CD4-positive, alpha-beta T cell (primary cell): ENCODE measurements at regions not wholly inside any gene's neighbourhood (a gene's known extent, or its start where the extent isn't known, plus 50 kb on each side); places are given as distances from the start of the nearest gene placed in this dataset.

Experiments
- ATAC-seq: fragments of 200-7000 bp; cut with Tn5 transposase; one replicate; pipeline ENCODE4 v1.10.0; 2022; ENCODE audit warnings: mild to moderate bottlenecking; ENCODE audit not compliant: poor library complexity
- CTCF ChIA-PET: fragments of 350-600 bp; sonication (Branson Sonifier 250); formaldehyde crosslinking; loops from one replicate; lab custom pipeline; 2021; ENCODE audit warnings: antibody characterized with exemption, inconsistent platforms; lab: Charles Lee
- POLR2A ChIA-PET: fragments of 350-600 bp; sonication (Branson Sonifier 250); formaldehyde crosslinking; loops from one replicate; lab custom pipeline; 2021; ENCODE audit warnings: antibody characterized with exemption, inconsistent platforms; lab: Charles Lee
- DNase-seq, 14 experiments: peaks; one replicate each; pipeline ENCODE4 v3.0.0-alpha.2; 2013 to 2020; ENCODE audit warnings: mixed read lengths in 2 of 14
- H3K27ac ChIP-seq, 2 donors: one replicate each; pipeline versions ENCODE4 v1.5.1 to v1.7.0; 2013; ENCODE audit warnings: low read length in 2 of 2, low read depth in 1 of 2, mild to moderate bottlenecking in 1 of 2
- H3K27me3 ChIP-seq, 2 experiments: 1 replicate in 1 of 2; 2 replicates in 1 of 2; pipeline versions ENCODE4 v1.6.1 to v1.7.0; 2013; ENCODE audit warnings: low read length in 2 of 2, control low read depth in 1 of 2, mild to moderate bottlenecking in 1 of 2, moderate library complexity in 1 of 2; ENCODE audit not compliant: insufficient read depth in 2 of 2, control insufficient read depth in 1 of 2
- H3K36me3 ChIP-seq: one replicate; pipeline ENCODE4 v1.6.1; 2013; ENCODE audit warnings: low read length, control low read depth; ENCODE audit not compliant: insufficient read depth
- H3K4me1 ChIP-seq: one replicate; pipeline ENCODE4 v1.6.1; 2013; ENCODE audit warnings: low read length, control low read depth; ENCODE audit not compliant: insufficient read depth
- H3K4me3 ChIP-seq: one replicate; pipeline ENCODE4 v1.5.1; 2013; ENCODE audit warnings: mild to moderate bottlenecking, low read length, moderate library complexity
- H3K9me3 ChIP-seq, 2 experiments: 1 replicate in 1 of 2; 2 replicates in 1 of 2; pipeline versions ENCODE4 v1.6.1 to v1.7.0; 2013; ENCODE audit warnings: low read length in 2 of 2, mild to moderate bottlenecking in 2 of 2, control low read depth in 1 of 2, moderate library complexity in 1 of 2; ENCODE audit not compliant: control insufficient read depth in 1 of 2, insufficient read depth in 1 of 2
- H3K27ac Mint-ChIP-seq: one replicate; pipeline ENCODE4 v1.8.0; 2020; ENCODE audit warnings: mixed read lengths
- H3K27me3 Mint-ChIP-seq: one replicate; pipeline ENCODE4 v1.8.0; 2021; ENCODE audit warnings: mixed read lengths
- H3K36me3 Mint-ChIP-seq: one replicate; pipeline ENCODE4 v1.8.0; 2021; ENCODE audit warnings: low read depth, mixed read lengths
- H3K4me1 Mint-ChIP-seq: one replicate; pipeline ENCODE4 v1.8.0; 2021; ENCODE audit warnings: low read depth, mixed read lengths
- H3K4me3 Mint-ChIP-seq: one replicate; pipeline ENCODE4 v1.8.0; 2020; ENCODE audit warnings: mild to moderate bottlenecking, mixed read lengths
- H3K9me3 Mint-ChIP-seq: one replicate; pipeline ENCODE4 v1.8.0; 2020; ENCODE audit warnings: mixed read lengths
- intact Hi-C, 2 experiments: fragments of 100-400 bp; cut with DNase I in 1 of 2; cut with micrococcal nuclease in 1 of 2; formaldehyde crosslinking; loops; one replicate each; pipeline versions ENCODE4 v1.15.1 to v1.9.0; 2023 to 2025; cut with DNase I, micrococcal nuclease
- TF ChIP-seq, protein P1 (sequence below): fragments of 200-600 bp; IDR thresholded peaks from one replicate; pipeline ENCODE4 v1.8.0; 2022; ENCODE audit warnings: antibody characterized with exemption, mild to moderate bottlenecking

GRCh38 chr21:16455526-16455925, 725.7 kb downstream of the USP25 start:
- H3K4me3 ChIP-seq = no peak overlapping the region
- Mint-ChIP-seq H3K4me1 (no peaks in the 10 kb centered on the region), H3K4me3 (no peak overlapping the region), H3K9me3 (no peaks in the 10 kb centered on the region), H3K27me3 (no peaks in the 10 kb centered on the region), H3K27ac (no peak overlapping the region), H3K36me3 (no peaks in the 10 kb centered on the region)
- H3K36me3 ChIP-seq = no peaks in the 10 kb centered on the region
- DNase-seq (no peak), ATAC-seq (no peak)
- H3K4me1 ChIP-seq = no peaks in the 10 kb centered on the region
- H3K27ac ChIP-seq = no peak overlapping the region
- TF ChIP-seq, protein P1, sequence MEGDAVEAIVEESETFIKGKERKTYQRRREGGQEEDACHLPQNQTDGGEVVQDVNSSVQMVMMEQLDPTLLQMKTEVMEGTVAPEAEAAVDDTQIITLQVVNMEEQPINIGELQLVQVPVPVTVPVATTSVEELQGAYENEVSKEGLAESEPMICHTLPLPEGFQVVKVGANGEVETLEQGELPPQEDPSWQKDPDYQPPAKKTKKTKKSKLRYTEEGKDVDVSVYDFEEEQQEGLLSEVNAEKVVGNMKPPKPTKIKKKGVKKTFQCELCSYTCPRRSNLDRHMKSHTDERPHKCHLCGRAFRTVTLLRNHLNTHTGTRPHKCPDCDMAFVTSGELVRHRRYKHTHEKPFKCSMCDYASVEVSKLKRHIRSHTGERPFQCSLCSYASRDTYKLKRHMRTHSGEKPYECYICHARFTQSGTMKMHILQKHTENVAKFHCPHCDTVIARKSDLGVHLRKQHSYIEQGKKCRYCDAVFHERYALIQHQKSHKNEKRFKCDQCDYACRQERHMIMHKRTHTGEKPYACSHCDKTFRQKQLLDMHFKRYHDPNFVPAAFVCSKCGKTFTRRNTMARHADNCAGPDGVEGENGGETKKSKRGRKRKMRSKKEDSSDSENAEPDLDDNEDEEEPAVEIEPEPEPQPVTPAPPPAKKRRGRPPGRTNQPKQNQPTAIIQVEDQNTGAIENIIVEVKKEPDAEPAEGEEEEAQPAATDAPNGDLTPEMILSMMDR = no peak
- H3K9me3 ChIP-seq = no peaks in the 10 kb centered on the region
- ChIA-PET CTCF (no interaction called here), POLR2A (no interaction called here)
- H3K27me3 ChIP-seq = no peaks in the 10 kb centered on the region
- intact Hi-C loops = no loop called here

DNA sequence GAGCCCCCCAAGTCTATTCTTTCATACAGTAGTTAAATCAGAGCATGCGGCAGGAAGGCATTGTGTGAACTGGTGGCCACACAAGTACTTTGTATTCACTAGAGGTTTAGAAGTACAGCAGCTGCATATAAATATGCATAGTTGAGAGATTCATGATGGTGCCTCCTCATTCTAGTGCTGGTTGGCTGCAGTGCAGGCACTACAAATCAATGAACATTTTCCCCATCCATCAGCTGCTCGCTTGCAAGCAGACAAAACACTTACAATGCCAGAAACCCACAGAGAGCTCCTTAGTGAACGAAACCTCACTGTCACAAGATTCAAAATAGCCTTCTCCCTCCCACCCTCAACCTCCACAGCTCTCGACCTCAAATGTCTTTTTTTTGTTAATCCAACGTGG, 726.2 kb downstream of the USP25 start:
- intact Hi-C loops = no loop called here
- ChIA-PET CTCF (no interaction called here), POLR2A (no interaction called here)
- Histone ChIP-seq H3K27me3 (no peaks in the 10 kb centered on the region), H3K36me3 (no peaks in the 10 kb centered on the region), H3K27ac (no peak overlapping the region), H3K4me1 (no peaks in the 10 kb centered on the region), H3K9me3 (no peaks in the 10 kb centered on the region), H3K4me3 (no peak overlapping the region)
- DNase-seq = no peak
- no peaks in the 10 kb centered on the region for H3K36me3 Mint-ChIP-seq
- no peak for ATAC-seq
- no peak overlapping the region for H3K27ac Mint-ChIP-seq
- H3K4me1 Mint-ChIP-seq = no peaks in the 10 kb centered on the region
- no peaks in the 10 kb centered on the region for H3K9me3 Mint-ChIP-seq
- no peak overlapping the region for H3K4me3 Mint-ChIP-seq
- TF ChIP-seq, protein P1 = no peak
- no peaks in the 10 kb centered on the region for H3K27me3 Mint-ChIP-seq

DNA sequence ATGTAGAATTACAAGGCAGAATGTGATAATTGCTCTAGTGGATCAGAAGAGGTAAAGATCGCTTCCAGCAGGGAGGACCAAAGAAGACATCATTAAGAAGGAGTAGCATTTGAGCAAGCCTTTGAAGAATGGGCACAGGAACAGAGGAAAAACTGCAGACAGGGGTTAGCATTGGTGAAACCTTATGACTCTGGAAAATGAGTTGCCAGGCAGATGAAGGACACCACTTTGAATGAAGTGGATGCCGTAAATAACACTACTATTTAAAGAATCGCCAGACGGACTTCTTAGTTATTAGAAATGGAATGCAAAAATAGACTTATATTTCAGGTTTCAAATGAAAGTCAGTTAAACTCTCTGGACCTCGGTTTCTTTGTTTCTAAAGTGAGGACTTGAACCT, 727.7 kb downstream of the USP25 start:
- ChIA-PET CTCF (no interaction called here), POLR2A (no interaction called here)
- no peak overlapping the region for H3K27ac ChIP-seq
- Mint-ChIP-seq H3K27ac (no peak overlapping the region), H3K4me3 (no peak overlapping the region), H3K4me1 (no peaks in the 10 kb centered on the region), H3K27me3 (no peaks in the 10 kb centered on the region), H3K36me3 (no peaks in the 10 kb centered on the region), H3K9me3 (peaks cover 2% of the 10 kb centered on the region)
- H3K4me3 ChIP-seq = no peak overlapping the region
- H3K36me3 ChIP-seq = no peaks in the 10 kb centered on the region
- no peak for DNase-seq
- H3K27me3 ChIP-seq = no peaks in the 10 kb centered on the region
- ATAC-seq = no peak
- TF ChIP-seq, protein P1 = no peak
- intact Hi-C loops = no loop called here
- H3K9me3 ChIP-seq = no peaks in the 10 kb centered on the region
- H3K4me1 ChIP-seq = no peaks in the 10 kb centered on the region
